Pancreas (tissue), 10 donors: ENCODE measurements at regions not wholly inside any gene's neighbourhood (a gene's known extent, or its start where the extent isn't known, plus 50 kb on each side); places are given as distances from the start of the nearest gene placed in this dataset.

Source experiments
- ATAC-seq, 4 donors: fragments of 200-7000 bp; cut with Tn5 transposase; one replicate each; pipeline versions ENCODE4 v1.8.0 to v1.9.1; 2020; ENCODE audit warnings: mild to moderate bottlenecking in 4 of 4, moderate library complexity in 4 of 4
- DNase-seq, 6 donors: peaks; one replicate each; pipeline ENCODE4 v3.0.0-alpha.2; 2020
- FAIRE-seq: peaks from 2 replicates; lab custom pipeline; 2012; peaks lifted over from hg19 to GRCh38; lab: Jason Lieb, UNC
- H3K27ac ChIP-seq, 4 donors: fragments of 200-600 bp; sonication (generic); 1 replicate in 3 of 4; 2 replicates in 1 of 4; pipeline versions ENCODE4 v1.5.0 to v1.8.0; 2020
- H3K27me3 ChIP-seq, 4 donors: fragments of 200-600 bp; one replicate each; pipeline ENCODE4 v1.8.0; 2021
- H3K36me3 ChIP-seq, 3 donors: fragments of 200-600 bp; sonication (generic) in 1 of 3; one replicate each; pipeline versions ENCODE4 v1.5.0 to v1.8.0; 2020 to 2021
- H3K4me1 ChIP-seq, 3 donors: fragments of 200-600 bp; one replicate each; pipeline ENCODE4 v1.8.0; 2021
- H3K4me3 ChIP-seq, 4 donors: fragments of 200-600 bp; sonication (generic) in 2 of 4; one replicate each; pipeline versions ENCODE4 v1.5.0 to v1.8.0; 2020 to 2021
- H3K9me3 ChIP-seq, 4 donors: fragments of 200-600 bp; one replicate each; pipeline ENCODE4 v1.8.0; 2021
- WGBS, 2 donors: extraction: QIAGEN DNeasy Blood & Tissue Kit; methylation state at CpG; one replicate each; pipeline ENCODE4 v1.1.7; 2013; 5-methylcytosine and 5-hydroxymethylcytosine counted together
- intact Hi-C, 3 donors: fragments of 100-400 bp; cut with DNase I; formaldehyde crosslinking; loops; one replicate each; pipeline versions ENCODE4 v1.11.1 to v1.14.2; 2022
- TF ChIP-seq, protein P1 (sequence below), 4 donors: fragments of 200-600 bp; sonication (generic) in 3 of 4; IDR thresholded peaks; one replicate each; pipeline versions ENCODE4 v1.5.0 to v1.8.0; 2021; ENCODE audit warnings: antibody characterized with exemption in 4 of 4
- donor health status: healthy with polysubstance abuse.
- donor health status: DM: no; HTN: no; CAD: no; lungs with moderate emphysema.
- donor health status: DM: no; HTN: no; CAD: no.
- donor health status: control.
- donor health status: control.
- donor health status: Bipolar disorder and iron deficiency.
- donor health status: DM: yes; HTN: yes; CAD: no.
- donor health status: DM: no; HTN: no; CAD: no.
- donor health status: DM: no; HTN: no; CAD: no.
- donor health status: DM: yes; HTN: yes; CAD: no.

DNA sequence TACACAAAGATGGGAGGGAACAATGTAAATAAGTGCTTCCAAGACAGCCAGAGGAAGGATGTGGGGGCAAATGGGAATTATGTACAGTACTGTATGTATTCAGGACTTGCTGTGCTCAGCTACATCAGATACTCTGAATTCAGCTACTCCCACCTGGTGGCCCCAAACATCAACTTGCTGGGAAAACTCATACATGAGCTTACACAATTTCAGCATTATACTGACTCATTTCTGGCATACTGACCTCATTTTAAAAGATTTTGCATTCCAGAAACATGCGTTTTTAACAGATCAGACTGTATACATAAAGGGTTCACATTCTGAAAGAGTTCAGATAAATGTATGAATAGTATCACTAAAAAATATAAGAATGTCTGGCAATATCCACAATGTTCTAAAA is 59.7 kb downstream of the GPX5 start:
- H3K4me1 ChIP-seq: peaks cover 0 to 19% (median 4%) of the 10 kb centered on the region in 3 donors
- H3K27me3 ChIP-seq: no peaks in the 10 kb centered on the region
- no peaks in the 10 kb centered on the region for H3K36me3 ChIP-seq
- no peak for ATAC-seq
- peak overlapping the region in 1 of 4 donors; percentile 61 for H3K4me3 ChIP-seq
- H3K27ac ChIP-seq: no peak overlapping the region
- intact Hi-C loops: no loop called here
- no peaks in the 10 kb centered on the region for H3K9me3 ChIP-seq
- TF ChIP-seq, protein P1, sequence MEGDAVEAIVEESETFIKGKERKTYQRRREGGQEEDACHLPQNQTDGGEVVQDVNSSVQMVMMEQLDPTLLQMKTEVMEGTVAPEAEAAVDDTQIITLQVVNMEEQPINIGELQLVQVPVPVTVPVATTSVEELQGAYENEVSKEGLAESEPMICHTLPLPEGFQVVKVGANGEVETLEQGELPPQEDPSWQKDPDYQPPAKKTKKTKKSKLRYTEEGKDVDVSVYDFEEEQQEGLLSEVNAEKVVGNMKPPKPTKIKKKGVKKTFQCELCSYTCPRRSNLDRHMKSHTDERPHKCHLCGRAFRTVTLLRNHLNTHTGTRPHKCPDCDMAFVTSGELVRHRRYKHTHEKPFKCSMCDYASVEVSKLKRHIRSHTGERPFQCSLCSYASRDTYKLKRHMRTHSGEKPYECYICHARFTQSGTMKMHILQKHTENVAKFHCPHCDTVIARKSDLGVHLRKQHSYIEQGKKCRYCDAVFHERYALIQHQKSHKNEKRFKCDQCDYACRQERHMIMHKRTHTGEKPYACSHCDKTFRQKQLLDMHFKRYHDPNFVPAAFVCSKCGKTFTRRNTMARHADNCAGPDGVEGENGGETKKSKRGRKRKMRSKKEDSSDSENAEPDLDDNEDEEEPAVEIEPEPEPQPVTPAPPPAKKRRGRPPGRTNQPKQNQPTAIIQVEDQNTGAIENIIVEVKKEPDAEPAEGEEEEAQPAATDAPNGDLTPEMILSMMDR (IDR thresholded peaks at IDR 0.05): no peak
- no peak for DNase-seq
- FAIRE-seq: no peak
- 44 to 50% methylated on average over 1 of the region's 1 CpG for WGBS, 2 donors

DNA sequence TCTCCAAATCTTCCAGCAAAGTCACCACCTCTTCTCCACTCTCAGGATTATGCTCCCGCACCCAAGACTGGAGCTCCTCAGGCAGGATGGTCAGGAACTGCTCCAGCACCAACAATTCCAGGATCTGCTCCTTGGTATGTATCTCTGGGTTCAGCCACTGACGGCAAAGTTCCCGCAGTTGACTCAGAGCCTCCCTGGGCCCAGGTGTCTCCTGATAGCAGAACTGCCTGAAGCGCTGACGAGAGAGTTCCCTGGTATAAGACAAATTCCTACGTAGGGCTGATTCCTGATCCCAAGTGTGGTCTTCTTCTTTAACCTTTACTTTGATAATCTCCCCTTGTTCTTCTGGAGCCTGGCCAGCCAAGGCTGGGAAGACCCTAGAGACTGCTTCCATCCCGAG is 60.6 kb downstream of the GPX5 start:
- H3K4me1 ChIP-seq: peaks cover 0 to 19% (median 4%) of the 10 kb centered on the region in 3 donors
- TF ChIP-seq, protein P1 (IDR thresholded peaks at IDR 0.05): no peak
- intact Hi-C loops: no loop called here
- peaks cover 0 to 5% (median 0%) of the 10 kb centered on the region in 4 donors for H3K27me3 ChIP-seq
- ATAC-seq: peak in 2 of 4 donors; percentile 2 to 24
- H3K9me3 ChIP-seq: no peaks in the 10 kb centered on the region
- no peaks in the 10 kb centered on the region for H3K36me3 ChIP-seq
- H3K4me3 ChIP-seq: peak overlapping the region; percentile 47 to 61 (median 56)
- no peak for FAIRE-seq
- no peak overlapping the region for H3K27ac ChIP-seq
- WGBS, 2 donors: 30 to 31% methylated on average over 7 of the region's 7 CpGs
- no peak for DNase-seq

DNA sequence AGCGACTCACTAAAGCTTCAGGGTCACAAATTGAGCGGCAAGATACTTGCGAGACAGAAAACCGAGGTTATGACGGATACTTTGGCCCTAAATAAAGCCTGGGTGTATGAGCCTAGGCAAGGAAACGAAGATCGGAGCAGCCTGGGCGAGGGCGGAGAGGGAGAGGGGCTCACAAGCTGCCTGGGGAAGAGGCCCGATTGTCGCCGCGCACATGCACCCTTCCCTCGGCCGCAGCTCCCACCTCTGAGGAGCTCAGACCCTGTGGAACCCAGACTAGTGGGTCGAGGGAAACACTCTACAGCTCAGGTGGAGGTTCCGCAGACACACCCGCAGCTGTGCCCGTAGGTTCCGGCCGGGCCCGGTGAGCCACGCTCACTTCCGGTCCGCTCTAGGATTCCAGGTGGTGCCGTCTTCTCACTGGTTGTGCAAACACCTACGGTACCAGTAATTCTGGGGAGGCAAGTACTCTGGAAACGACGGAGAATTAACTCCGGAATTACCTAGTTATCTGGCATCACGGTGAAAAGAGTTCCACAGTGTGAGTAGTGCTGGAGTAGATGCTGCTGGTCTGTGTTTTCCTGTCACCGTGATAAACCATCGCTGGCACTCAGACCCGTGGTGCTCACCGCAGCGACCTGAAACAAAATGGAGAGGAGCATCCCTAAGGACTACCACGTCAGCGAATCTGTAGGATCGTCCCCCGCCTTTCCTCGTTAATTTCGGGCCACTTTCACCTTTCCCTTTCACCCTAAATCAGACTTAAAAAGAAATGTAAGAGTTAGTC is 61.5 kb downstream of the GPX5 start:
- peak overlapping the region; percentile 0 to 50 (median 34) for H3K27ac ChIP-seq
- no peaks in the 10 kb centered on the region for H3K9me3 ChIP-seq
- H3K27me3 ChIP-seq: peaks cover 0 to 7% (median 0%) of the 10 kb centered on the region in 4 donors
- no peaks in the 10 kb centered on the region for H3K36me3 ChIP-seq
- peak; percentile 98 to 100 (median 99) for ATAC-seq
- peaks cover 0 to 19% (median 4%) of the 10 kb centered on the region in 3 donors for H3K4me1 ChIP-seq
- TF ChIP-seq, protein P1 (IDR thresholded peaks at IDR 0.05): no peak
- intact Hi-C loops: no loop called here
- WGBS, 2 donors: 1% methylated on average over 42 of the region's 42 CpGs
- peak; percentile 78 to 94 (median 86) for DNase-seq
- FAIRE-seq: no peak
- H3K4me3 ChIP-seq: peak overlapping the region; percentile 47 to 61 (median 56)

DNA sequence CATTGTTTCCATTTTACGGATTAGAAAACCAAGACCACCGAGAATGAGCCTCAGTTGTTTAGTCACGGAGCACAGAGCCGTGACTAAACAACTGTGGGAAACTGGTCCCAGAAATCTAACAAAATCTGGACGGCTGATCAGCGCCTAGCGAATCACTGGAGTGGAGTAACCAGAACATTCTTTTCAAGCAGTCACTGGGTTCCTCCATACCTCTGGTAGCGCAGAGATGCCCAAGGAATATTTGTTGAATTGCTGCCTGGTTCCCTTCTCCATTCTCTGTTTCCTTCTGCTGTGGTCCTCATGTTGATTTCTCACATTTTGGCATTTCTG is 62.0 kb downstream of the GPX5 start:
- TF ChIP-seq, protein P1 (IDR thresholded peaks at IDR 0.05): no peak
- intact Hi-C loops: no loop called here
- no peak for FAIRE-seq
- ATAC-seq: no peak
- Histone ChIP-seq H3K4me1 (peaks cover 0 to 19% (median 4%) of the 10 kb centered on the region in 3 donors), H3K27ac (no peak overlapping the region), H3K27me3 (peaks cover 0 to 12% (median 0%) of the 10 kb centered on the region in 4 donors), H3K9me3 (no peaks in the 10 kb centered on the region), H3K4me3 (peak overlapping the region; percentile 47 to 61 (median 56)), H3K36me3 (no peaks in the 10 kb centered on the region)
- 9 to 10% methylated on average over 8 of the region's 8 CpGs for WGBS, 2 donors
- no peak for DNase-seq

DNA sequence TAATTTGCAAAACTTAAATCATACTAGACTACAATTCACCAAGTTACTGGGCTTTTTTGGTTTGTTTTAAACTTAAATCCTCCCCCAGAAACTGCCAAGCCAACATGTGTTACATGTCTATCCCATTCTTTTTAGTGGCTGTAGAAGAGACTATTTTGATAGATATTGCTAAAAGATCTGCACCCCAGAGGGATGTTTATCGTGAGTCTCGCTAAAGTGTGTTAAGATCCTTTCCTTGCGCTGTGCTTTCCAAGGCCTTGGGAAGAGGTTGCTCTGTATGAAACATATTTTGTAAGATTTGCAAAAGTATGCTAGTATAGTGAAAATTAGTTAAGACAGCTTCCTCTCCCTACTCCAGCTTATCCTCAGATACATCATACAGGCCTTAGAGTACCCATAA is 63.0 kb downstream of the GPX5 start:
- Histone ChIP-seq H3K27me3 (peaks cover 0 to 16% (median 0%) of the 10 kb centered on the region in 4 donors), H3K4me3 (no peak overlapping the region), H3K4me1 (peaks cover 0 to 19% (median 4%) of the 10 kb centered on the region in 3 donors), H3K36me3 (no peaks in the 10 kb centered on the region), H3K9me3 (no peaks in the 10 kb centered on the region), H3K27ac (no peak overlapping the region)
- intact Hi-C loops: no loop called here
- ATAC-seq (no peak), DNase-seq (no peak), FAIRE-seq (no peak)
- 85 to 91% methylated on average over 3 of the region's 3 CpGs for WGBS, 2 donors
- TF ChIP-seq, protein P1 (IDR thresholded peaks at IDR 0.05): no peak
